HCT116 (cell line): ENCODE measurements at regions not wholly inside any gene's neighbourhood (a gene's known extent, or its start where the extent isn't known, plus 50 kb on each side); places are given as distances from the start of the nearest gene placed in this dataset.

Experiments used
- CEBPB ChIP-seq: IDR thresholded peaks from 2 replicates; pipeline ENCODE4 v1.6.1; 2012; ENCODE audit warnings: low read depth
- ELF1 ChIP-seq: IDR thresholded peaks from 2 replicates; pipeline ENCODE4 v1.6.1; 2012; ENCODE audit warnings: low read depth, borderline replicate concordance
- EZH2 ChIP-seq: fragments of 200-600 bp; sonication (generic); IDR thresholded peaks from 2 replicates; pipeline ENCODE4 v1.6.1; 2017; ENCODE audit warnings: antibody characterized with exemption, mixed run types
- EZH2phosphoT487 ChIP-seq: fragments of 200-600 bp; IDR thresholded peaks from 2 replicates; pipeline ENCODE4 v1.6.1; 2018; ENCODE audit warnings: antibody characterized with exemption, borderline replicate concordance
- FOSL1 ChIP-seq: IDR thresholded peaks from 2 replicates; pipeline ENCODE4 v1.6.1; 2012; ENCODE audit warnings: low read depth
- POLR2A ChIP-seq: IDR thresholded peaks from 2 replicates; pipeline ENCODE4 v1.7.0; 2011; ENCODE audit warnings: borderline replicate concordance; ENCODE audit not compliant: insufficient read depth, insufficient read length; ENCODE audit errors: extremely low read depth
- POLR2AphosphoS5 ChIP-seq: IDR thresholded peaks from 2 replicates; pipeline ENCODE4 v1.6.1; 2011; ENCODE audit warnings: mild to moderate bottlenecking, low read depth, low read length, moderate library complexity
- REST ChIP-seq: IDR thresholded peaks from 2 replicates; pipeline ENCODE4 v1.6.1; 2012; ENCODE audit warnings: low read depth
- YY1 ChIP-seq: IDR thresholded peaks from 2 replicates; pipeline ENCODE4 v1.6.1; 2011; ENCODE audit warnings: low read length, low read depth, moderate library complexity, mild to moderate bottlenecking; ENCODE audit not compliant: insufficient replicate concordance; ENCODE audit errors: extremely low read depth
- TF ChIP-seq, protein P1 (sequence below), 3 experiments: fragments of 200-600 bp in 1 of 3; sonication (generic) in 1 of 3; IDR thresholded peaks in 2 of 3; conservative IDR thresholded peaks in 1 of 3; 2 replicates each; pipeline ENCODE4 v1.5.1; 2012 to 2017; ENCODE audit warnings: low read depth in 2 of 3, low read length in 2 of 3, antibody characterized with exemption in 1 of 3, borderline replicate concordance in 1 of 3, control low read depth in 1 of 3, mild to moderate bottlenecking in 1 of 3, mixed read lengths in 1 of 3, mixed run types in 1 of 3, moderate library complexity in 1 of 3; ENCODE audit not compliant: insufficient read depth in 1 of 3

DNA sequence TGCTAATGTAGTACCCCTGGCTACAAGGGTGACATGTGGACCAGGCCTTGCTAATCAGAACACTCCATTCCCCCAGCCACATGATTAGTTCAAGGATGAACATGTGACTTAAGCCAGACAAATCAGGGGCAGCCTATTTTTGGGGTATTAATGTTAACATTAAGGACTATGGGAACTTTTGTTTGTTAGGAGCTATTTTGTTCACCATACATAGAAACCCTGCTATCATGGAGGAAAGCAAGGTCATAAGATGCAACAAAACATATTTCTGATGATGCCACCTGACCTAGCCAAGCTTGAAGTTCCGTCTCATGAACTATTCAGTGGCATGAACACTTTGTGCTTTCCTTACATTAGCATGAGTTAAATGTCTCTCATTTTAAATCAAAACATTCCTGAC is 90.8 kb upstream of the PELI2 start:
- TF ChIP-seq, protein P1, sequence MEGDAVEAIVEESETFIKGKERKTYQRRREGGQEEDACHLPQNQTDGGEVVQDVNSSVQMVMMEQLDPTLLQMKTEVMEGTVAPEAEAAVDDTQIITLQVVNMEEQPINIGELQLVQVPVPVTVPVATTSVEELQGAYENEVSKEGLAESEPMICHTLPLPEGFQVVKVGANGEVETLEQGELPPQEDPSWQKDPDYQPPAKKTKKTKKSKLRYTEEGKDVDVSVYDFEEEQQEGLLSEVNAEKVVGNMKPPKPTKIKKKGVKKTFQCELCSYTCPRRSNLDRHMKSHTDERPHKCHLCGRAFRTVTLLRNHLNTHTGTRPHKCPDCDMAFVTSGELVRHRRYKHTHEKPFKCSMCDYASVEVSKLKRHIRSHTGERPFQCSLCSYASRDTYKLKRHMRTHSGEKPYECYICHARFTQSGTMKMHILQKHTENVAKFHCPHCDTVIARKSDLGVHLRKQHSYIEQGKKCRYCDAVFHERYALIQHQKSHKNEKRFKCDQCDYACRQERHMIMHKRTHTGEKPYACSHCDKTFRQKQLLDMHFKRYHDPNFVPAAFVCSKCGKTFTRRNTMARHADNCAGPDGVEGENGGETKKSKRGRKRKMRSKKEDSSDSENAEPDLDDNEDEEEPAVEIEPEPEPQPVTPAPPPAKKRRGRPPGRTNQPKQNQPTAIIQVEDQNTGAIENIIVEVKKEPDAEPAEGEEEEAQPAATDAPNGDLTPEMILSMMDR (IDR thresholded peaks at IDR 0.05 in 2 of 3, conservative IDR thresholded peaks at IDR 0.05 in 1 of 3; ENCODE audit: borderline replicate concordance in 1 of 3, insufficient read depth in 1 of 3, low read depth in 2 of 3, low read length in 2 of 3): no peak
- TF ChIP-seq POLR2A (no peak), REST (no peak), POLR2AphosphoS5 (no peak), YY1 (no peak), EZH2phosphoT487 (no peak), EZH2 (no peak), CEBPB (no peak), ELF1 (no peak), FOSL1 (no peak)
